Heart left ventricle (tissue), 16 donors: ENCODE measurements at regions not wholly inside any gene's neighbourhood (a gene's known extent, or its start where the extent isn't known, plus 50 kb on each side); places are given as distances from the start of the nearest gene placed in this dataset.

Experiments
- ATAC-seq, 4 donors: fragments of 200-7000 bp; cut with Tn5 transposase; one replicate each; pipeline ENCODE4 v1.9.1; 2020 to 2022; ENCODE audit warnings: moderate library complexity in 4 of 4, mild to moderate bottlenecking in 3 of 4, moderate number of reproducible peaks in 1 of 4
- DNase-seq, 5 donors: peaks; one replicate each; pipeline ENCODE4 v3.0.0-alpha.2; 2020
- H3K27ac ChIP-seq, 12 donors: fragments of 200-600 bp; sonication (generic) in 4 of 12; one replicate each; pipeline versions ENCODE4 v1.5.0 to v1.8.0; 2016 to 2022; ENCODE audit warnings: mild to moderate bottlenecking in 2 of 12
- H3K27me3 ChIP-seq, 9 donors: fragments of 200-600 bp; sonication (generic) in 2 of 9; one replicate each; pipeline versions ENCODE4 v1.5.1 to v1.8.0; 2016 to 2022; ENCODE audit warnings: mild to moderate bottlenecking in 3 of 9
- H3K36me3 ChIP-seq, 9 donors: fragments of 200-600 bp; sonication (generic) in 2 of 9; one replicate each; pipeline versions ENCODE4 v1.5.0 to v1.8.0; 2018 to 2022; ENCODE audit warnings: mild to moderate bottlenecking in 2 of 9
- H3K4me1 ChIP-seq, 12 donors: fragments of 200-600 bp; sonication (generic) in 4 of 12; one replicate each; pipeline versions ENCODE4 v1.5.0 to v1.8.0; 2016 to 2022; ENCODE audit warnings: mild to moderate bottlenecking in 3 of 12
- H3K4me3 ChIP-seq, 12 donors: fragments of 200-600 bp; sonication (generic) in 4 of 12; one replicate each; pipeline versions ENCODE4 v1.5.0 to v1.8.0; 2017 to 2022; ENCODE audit warnings: mild to moderate bottlenecking in 9 of 12, moderate library complexity in 4 of 12
- H3K9me3 ChIP-seq, 12 donors: fragments of 200-600 bp; sonication (generic) in 4 of 12; one replicate each; pipeline versions ENCODE4 v1.5.0 to v1.8.0; 2016 to 2022; ENCODE audit warnings: mild to moderate bottlenecking in 1 of 12
- CTCF ChIP-seq, 12 donors: fragments of 200-600 bp; sonication (generic) in 4 of 12; IDR thresholded peaks; one replicate each; pipeline versions ENCODE4 v1.5.0 to v1.8.0; 2018 to 2022; ENCODE audit warnings: antibody characterized with exemption in 12 of 12, mild to moderate bottlenecking in 5 of 12
- POLR2A ChIP-seq, 2 donors: fragments of 450-650 bp; IDR thresholded peaks; one replicate each; pipeline ENCODE4 v1.6.1; 2017; ENCODE audit warnings: antibody characterized with exemption in 2 of 2, mild to moderate bottlenecking in 2 of 2, moderate library complexity in 2 of 2
- WGBS, 4 donors: extraction: QIAGEN DNeasy Blood & Tissue Kit in 2 of 4; methylation state at CpG; one replicate each; pipeline versions ENCODE4 v1.1.5 to v1.1.7; 2013 to 2018; 5-methylcytosine and 5-hydroxymethylcytosine counted together
- intact Hi-C, 10 donors: fragments of 100-400 bp; cut with DNase I; formaldehyde crosslinking; loops; one replicate each; pipeline versions ENCODE4 v1.11.1 to v1.14.2; 2022
- donor health status: ischemic (EF 13 %, LVEDD 7.1; RV severe dilation, severe dysfunction).
- donor health status: healthy with polysubstance abuse.
- donor health status: DM: no; HTN: yes; CAD: no.
- donor health status: DM: no; HTN: no; CAD: no.
- donor health status: ischemic (EF 25% LVEDD 6.9; RV normal size, moderate dysfunction).
- donor health status: ischemic (EF 25% LVEDD 5.7; RV mildly dilated, moderate dysfunction).
- donor health status: healthy.
- donor health status: DM: yes; HTN: yes; CAD: no.
- donor health status: ischemic (EF 35%, LVEDD 5.7; RV mildly dilated, moderate dysfunction).
- donor health status: nonischemic (EF 11% LVEDD 7.7; RV severe dilation, severe dysfunction).
- donor health status: DM: yes; HTN: yes; CAD: no.
- donor health status: PGD.
- donor health status: ischemic (EF 29% LVEDD 5.4; RV normal size, mild dysfunction).
- donor health status: nonischemic (EF 23%, LVEDD 6.1; RV moderate dilation, normal function).

GRCh38 chrX:137742846-137743245, 176.9 kb downstream of the ZIC3 start:
- Histone ChIP-seq H3K36me3 (no peaks in the 10 kb centered on the region), H3K4me3 (no peak overlapping the region), H3K4me1 (no peaks in the 10 kb centered on the region), H3K9me3 (no peaks in the 10 kb centered on the region), H3K27me3 (peaks cover 0 to 13% (median 0%) of the 10 kb centered on the region in 9 donors), H3K27ac (no peak overlapping the region)
- ATAC-seq (no peak), DNase-seq (no peak)
- 69 to 79% (median 77%) methylated on average over 3 of the region's 3 CpGs for WGBS, 4 donors
- intact Hi-C loops, result no loop called here
- no peak for TF ChIP-seq POLR2A (IDR thresholded peaks at IDR 0.05)
- TF ChIP-seq CTCF (IDR thresholded peaks at IDR 0.05), result no peak

GRCh38 chrX:137743414-137743813, 177.5 kb downstream of the ZIC3 start:
- ATAC-seq (no peak), DNase-seq (no peak)
- H3K27ac ChIP-seq, result no peak overlapping the region
- H3K27me3 ChIP-seq, result peaks cover 0 to 15% (median 0%) of the 10 kb centered on the region in 9 donors
- WGBS, 4 donors, result 38 to 58% (median 45%) methylated on average over 1 of the region's 1 CpG
- intact Hi-C loops, result no loop called here
- no peaks in the 10 kb centered on the region for H3K9me3 ChIP-seq
- TF ChIP-seq POLR2A (IDR thresholded peaks at IDR 0.05) (no peak), CTCF (IDR thresholded peaks at IDR 0.05) (no peak)
- H3K4me3 ChIP-seq, result no peak overlapping the region
- no peaks in the 10 kb centered on the region for H3K36me3 ChIP-seq
- no peaks in the 10 kb centered on the region for H3K4me1 ChIP-seq

- intact Hi-C loops, result no loop called here
- H3K4me1 ChIP-seq, result no peaks in the 10 kb centered on the region
- no peaks in the 10 kb centered on the region for H3K36me3 ChIP-seq
- H3K27ac ChIP-seq, result no peak overlapping the region
- no peak overlapping the region for H3K4me3 ChIP-seq
- WGBS, 4 donors, result 53 to 69% (median 56%) methylated on average over 1 of the region's 1 CpG
- DNase-seq (no peak), ATAC-seq (no peak)
- peaks cover 0 to 20% (median 0%) of the 10 kb centered on the region in 9 donors for H3K27me3 ChIP-seq
- no peak for TF ChIP-seq CTCF (IDR thresholded peaks at IDR 0.05)
- no peak for TF ChIP-seq POLR2A (IDR thresholded peaks at IDR 0.05)
- H3K9me3 ChIP-seq, result no peaks in the 10 kb centered on the region
Observed at GRCh38 chrX:137746289-137746688, 180.4 kb downstream of the ZIC3 start.

- Histone ChIP-seq H3K9me3 (no peaks in the 10 kb centered on the region), H3K27me3 (peaks cover 0 to 20% (median 0%) of the 10 kb centered on the region in 9 donors), H3K27ac (no peak overlapping the region), H3K36me3 (no peaks in the 10 kb centered on the region), H3K4me3 (no peak overlapping the region), H3K4me1 (no peaks in the 10 kb centered on the region)
- ATAC-seq, result no peak
- 27 to 33% (median 28%) methylated on average over 14 of the region's 14 CpGs for WGBS, 4 donors
- intact Hi-C loops, result no loop called here
- DNase-seq, result no peak
- TF ChIP-seq POLR2A (IDR thresholded peaks at IDR 0.05) (no peak), CTCF (IDR thresholded peaks at IDR 0.05) (no peak)
Observed at GRCh38 chrX:137747244-137748043, 181.5 kb downstream of the ZIC3 start.
